ENCODE measurements at regions not wholly inside any gene's neighbourhood (a gene's known extent, or its start where the extent isn't known, plus 50 kb on each side); places are given as distances from the start of the nearest gene placed in this dataset.
A peak's percentile ranks its signal among the peaks of the same experiment; 100 is the strongest.

DNA sequence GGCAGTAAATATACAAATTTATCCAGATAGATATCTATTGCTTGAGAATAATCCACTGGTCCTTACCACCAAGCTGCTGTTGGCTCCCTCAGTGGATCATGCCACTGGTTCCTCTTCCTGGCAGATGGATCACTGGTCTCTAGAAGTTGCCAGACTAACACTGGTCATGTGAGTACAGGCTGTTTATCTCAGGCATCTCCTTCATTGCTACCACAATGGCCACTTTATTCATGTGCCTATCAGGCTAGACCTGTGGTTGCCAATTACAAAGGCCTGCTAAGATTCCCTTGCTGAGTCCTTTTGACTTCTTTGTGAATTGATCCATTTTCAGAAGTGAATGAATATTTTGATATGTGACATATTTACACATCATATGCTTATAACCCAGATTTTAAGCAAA lies 1659.5 kb upstream of the PCDH20 start:
- TF ChIP-seq YY1 (IDR thresholded peaks at IDR 0.05; ENCODE audit: low read depth) (no peak), CREB1 (IDR thresholded peaks at IDR 0.05; ENCODE audit: low read depth) (no peak), FOXM1 (IDR thresholded peaks at IDR 0.05; ENCODE audit: borderline replicate concordance, low read depth) (no peak), TAF1 (IDR thresholded peaks at IDR 0.05; ENCODE audit: low read depth) (no peak), TCF12 (IDR thresholded peaks at IDR 0.05; ENCODE audit: low read depth) (no peak), RAD21 (IDR thresholded peaks at IDR 0.05; ENCODE audit: low read depth) (no peak), ZBTB7A (IDR thresholded peaks at IDR 0.05; ENCODE audit: low read depth) (no peak), CEBPB (IDR thresholded peaks at IDR 0.05) (no peak), EP300 (IDR thresholded peaks at IDR 0.05; ENCODE audit: borderline replicate concordance) (no peak), TEAD4 (IDR thresholded peaks at IDR 0.05) (no peak), EGR1 (IDR thresholded peaks at IDR 0.05) (no peak), NFIC (IDR thresholded peaks at IDR 0.05) (no peak)
- TF ChIP-seq, protein P1, sequence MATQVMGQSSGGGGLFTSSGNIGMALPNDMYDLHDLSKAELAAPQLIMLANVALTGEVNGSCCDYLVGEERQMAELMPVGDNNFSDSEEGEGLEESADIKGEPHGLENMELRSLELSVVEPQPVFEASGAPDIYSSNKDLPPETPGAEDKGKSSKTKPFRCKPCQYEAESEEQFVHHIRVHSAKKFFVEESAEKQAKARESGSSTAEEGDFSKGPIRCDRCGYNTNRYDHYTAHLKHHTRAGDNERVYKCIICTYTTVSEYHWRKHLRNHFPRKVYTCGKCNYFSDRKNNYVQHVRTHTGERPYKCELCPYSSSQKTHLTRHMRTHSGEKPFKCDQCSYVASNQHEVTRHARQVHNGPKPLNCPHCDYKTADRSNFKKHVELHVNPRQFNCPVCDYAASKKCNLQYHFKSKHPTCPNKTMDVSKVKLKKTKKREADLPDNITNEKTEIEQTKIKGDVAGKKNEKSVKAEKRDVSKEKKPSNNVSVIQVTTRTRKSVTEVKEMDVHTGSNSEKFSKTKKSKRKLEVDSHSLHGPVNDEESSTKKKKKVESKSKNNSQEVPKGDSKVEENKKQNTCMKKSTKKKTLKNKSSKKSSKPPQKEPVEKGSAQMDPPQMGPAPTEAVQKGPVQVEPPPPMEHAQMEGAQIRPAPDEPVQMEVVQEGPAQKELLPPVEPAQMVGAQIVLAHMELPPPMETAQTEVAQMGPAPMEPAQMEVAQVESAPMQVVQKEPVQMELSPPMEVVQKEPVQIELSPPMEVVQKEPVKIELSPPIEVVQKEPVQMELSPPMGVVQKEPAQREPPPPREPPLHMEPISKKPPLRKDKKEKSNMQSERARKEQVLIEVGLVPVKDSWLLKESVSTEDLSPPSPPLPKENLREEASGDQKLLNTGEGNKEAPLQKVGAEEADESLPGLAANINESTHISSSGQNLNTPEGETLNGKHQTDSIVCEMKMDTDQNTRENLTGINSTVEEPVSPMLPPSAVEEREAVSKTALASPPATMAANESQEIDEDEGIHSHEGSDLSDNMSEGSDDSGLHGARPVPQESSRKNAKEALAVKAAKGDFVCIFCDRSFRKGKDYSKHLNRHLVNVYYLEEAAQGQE (IDR thresholded peaks at IDR 0.05; ENCODE audit: low read depth), result no peak
- TF ChIP-seq, protein P2, sequence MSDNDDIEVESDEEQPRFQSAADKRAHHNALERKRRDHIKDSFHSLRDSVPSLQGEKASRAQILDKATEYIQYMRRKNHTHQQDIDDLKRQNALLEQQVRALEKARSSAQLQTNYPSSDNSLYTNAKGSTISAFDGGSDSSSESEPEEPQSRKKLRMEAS (IDR thresholded peaks at IDR 0.05), result no peak
- TF ChIP-seq, protein P3, sequence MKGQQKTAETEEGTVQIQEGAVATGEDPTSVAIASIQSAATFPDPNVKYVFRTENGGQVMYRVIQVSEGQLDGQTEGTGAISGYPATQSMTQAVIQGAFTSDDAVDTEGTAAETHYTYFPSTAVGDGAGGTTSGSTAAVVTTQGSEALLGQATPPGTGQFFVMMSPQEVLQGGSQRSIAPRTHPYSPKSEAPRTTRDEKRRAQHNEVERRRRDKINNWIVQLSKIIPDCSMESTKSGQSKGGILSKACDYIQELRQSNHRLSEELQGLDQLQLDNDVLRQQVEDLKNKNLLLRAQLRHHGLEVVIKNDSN (IDR thresholded peaks at IDR 0.05), result no peak

DNA sequence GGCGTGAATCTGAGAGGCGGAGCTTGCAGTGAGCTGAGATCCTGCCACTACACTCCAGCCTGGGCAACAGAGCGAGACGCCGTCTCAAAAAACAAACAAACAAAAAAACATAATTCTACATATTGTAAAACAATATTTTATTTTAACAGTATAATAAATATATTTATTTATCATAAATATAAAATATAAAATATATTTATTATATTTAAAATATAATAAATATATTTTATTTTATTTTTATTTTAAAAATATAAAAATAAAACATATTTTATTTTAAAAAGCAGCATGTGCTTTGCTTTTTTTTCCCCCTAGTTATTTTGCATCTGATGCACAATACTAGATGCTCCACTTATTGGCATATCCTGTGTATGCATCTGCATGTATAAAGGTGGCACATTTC lies 1634.6 kb upstream of the PCDH20 start:
- TF ChIP-seq EGR1 (IDR thresholded peaks at IDR 0.05), result no peak
- TF ChIP-seq, protein P1 (IDR thresholded peaks at IDR 0.05; ENCODE audit: low read depth), result no peak
- TF ChIP-seq TCF12 (IDR thresholded peaks at IDR 0.05; ENCODE audit: low read depth), result no peak
- TF ChIP-seq, protein P2 (IDR thresholded peaks at IDR 0.05), result no peak
- TF ChIP-seq CREB1 (IDR thresholded peaks at IDR 0.05; ENCODE audit: low read depth), result no peak
- no peak for TF ChIP-seq ZBTB7A (IDR thresholded peaks at IDR 0.05; ENCODE audit: low read depth)
- TF ChIP-seq, protein P3 (IDR thresholded peaks at IDR 0.05), result no peak
- TF ChIP-seq CEBPB (IDR thresholded peaks at IDR 0.05), result no peak
- TF ChIP-seq NFIC (IDR thresholded peaks at IDR 0.05), result no peak
- TF ChIP-seq YY1 (IDR thresholded peaks at IDR 0.05; ENCODE audit: low read depth), result no peak
- no peak for TF ChIP-seq FOXM1 (IDR thresholded peaks at IDR 0.05; ENCODE audit: borderline replicate concordance, low read depth)
- no peak for TF ChIP-seq RAD21 (IDR thresholded peaks at IDR 0.05; ENCODE audit: low read depth)
- no peak for TF ChIP-seq TEAD4 (IDR thresholded peaks at IDR 0.05)
- TF ChIP-seq TAF1 (IDR thresholded peaks at IDR 0.05; ENCODE audit: low read depth), result no peak
- no peak for TF ChIP-seq EP300 (IDR thresholded peaks at IDR 0.05; ENCODE audit: borderline replicate concordance)

DNA sequence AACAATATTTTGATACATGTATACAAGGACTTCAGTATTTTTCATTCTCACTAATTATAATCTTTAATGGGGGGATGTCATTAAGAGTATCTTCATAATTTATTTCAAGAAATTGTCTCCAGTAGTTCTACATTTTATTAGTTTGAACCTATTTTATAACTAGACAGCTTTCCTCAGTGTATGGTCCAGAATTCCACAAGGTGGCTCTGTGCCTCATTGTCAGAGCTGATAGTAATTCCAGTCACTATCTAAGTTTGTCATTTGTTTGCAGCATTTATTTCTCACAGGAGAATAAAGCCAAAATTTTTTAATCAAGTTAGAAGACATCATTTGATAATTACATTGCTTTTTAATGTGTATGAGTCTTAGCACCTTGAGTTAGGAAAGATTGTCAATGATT lies 1633.0 kb upstream of the PCDH20 start:
- TF ChIP-seq TEAD4 (IDR thresholded peaks at IDR 0.05) (no peak), RAD21 (IDR thresholded peaks at IDR 0.05; ENCODE audit: low read depth) (peak; percentile 24; the same call in 1 of the 2 replicates)

DNA sequence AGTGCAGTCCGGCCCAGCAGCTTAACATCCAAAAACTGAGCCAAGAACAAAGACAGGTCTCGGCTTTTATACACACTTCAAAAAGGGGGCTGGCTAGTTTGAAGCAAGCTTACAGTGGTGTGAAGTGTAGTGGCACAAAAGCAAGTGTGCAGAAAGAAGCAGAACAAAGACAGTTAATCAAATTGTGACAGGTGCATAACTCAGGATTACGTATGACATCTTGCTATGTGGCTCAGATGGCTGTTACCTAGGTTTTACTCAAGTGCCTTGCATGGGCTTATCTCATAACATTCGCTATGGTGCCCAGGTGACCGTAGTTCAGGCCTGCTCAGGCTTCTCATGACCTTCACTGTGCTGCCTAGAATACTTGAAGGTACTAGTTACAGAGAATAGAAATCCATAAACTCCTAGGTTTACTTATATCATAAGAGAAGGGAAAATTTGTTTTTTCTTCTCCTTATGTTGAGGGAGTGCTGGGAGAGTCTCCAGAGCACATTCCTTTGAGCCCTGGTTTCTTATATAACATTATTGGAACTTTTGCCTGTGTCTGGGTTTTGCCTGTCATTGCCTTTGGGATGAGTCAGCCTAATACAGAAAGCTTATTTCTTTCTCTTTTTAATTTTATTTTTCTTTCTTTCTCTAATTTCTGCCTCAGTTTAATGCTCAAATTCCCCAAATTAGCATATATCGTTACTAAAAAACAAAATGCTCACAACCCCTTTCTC lies 1629.1 kb upstream of the PCDH20 start:
- no peak for TF ChIP-seq EP300 (IDR thresholded peaks at IDR 0.05; ENCODE audit: borderline replicate concordance)
- no peak for TF ChIP-seq TAF1 (IDR thresholded peaks at IDR 0.05; ENCODE audit: low read depth)

DNA sequence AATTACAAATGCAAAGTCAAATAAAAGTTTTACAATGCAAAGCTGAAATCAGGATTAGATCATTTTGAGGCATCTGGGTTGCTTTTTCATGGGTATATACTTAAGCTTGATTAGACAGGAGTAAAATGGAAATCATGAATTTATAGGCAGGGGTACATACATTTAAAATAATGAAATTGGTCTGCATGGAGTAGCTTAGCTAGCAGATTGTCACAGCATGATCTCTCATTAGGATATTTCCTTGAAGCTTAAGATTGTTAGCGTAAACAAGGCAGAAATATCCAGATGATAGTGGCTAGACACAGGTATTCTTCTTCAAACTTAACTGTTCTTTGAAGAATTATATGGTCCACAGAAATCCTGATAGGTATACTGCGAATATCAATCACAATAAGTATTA lies 1627.0 kb upstream of the PCDH20 start:
- TF ChIP-seq, protein P3 (IDR thresholded peaks at IDR 0.05), result no peak
- TF ChIP-seq TEAD4 (IDR thresholded peaks at IDR 0.05), result no peak
- no peak for TF ChIP-seq TAF1 (IDR thresholded peaks at IDR 0.05; ENCODE audit: low read depth)
- TF ChIP-seq FOXM1 (IDR thresholded peaks at IDR 0.05; ENCODE audit: borderline replicate concordance, low read depth), result no peak
- TF ChIP-seq, protein P2 (IDR thresholded peaks at IDR 0.05), result no peak
- no peak for TF ChIP-seq TCF12 (IDR thresholded peaks at IDR 0.05; ENCODE audit: low read depth)
- TF ChIP-seq NFIC (IDR thresholded peaks at IDR 0.05), result no peak
